GM23338 (cell line): ENCODE measurements at regions not wholly inside any gene's neighbourhood (a gene's known extent, or its start where the extent isn't known, plus 50 kb on each side); places are given as distances from the start of the nearest gene placed in this dataset.

Experiments
- ATAC-seq: fragments of 200-7000 bp; cut with Tn5 transposase; 3 replicates; pipeline ENCODE4 v1.9.1; 2020
- DNase-seq: peaks from one replicate; pipeline ENCODE4 v3.0.0-alpha.2; 2015; ENCODE audit warnings: low spot score
- H2AFZ ChIP-seq: fragments of 200-600 bp; sonication (generic); 2 replicates; pipeline ENCODE4 v1.8.0; 2016; ENCODE audit warnings: antibody characterized with exemption, mild to moderate bottlenecking, moderate library complexity
- H3F3A ChIP-seq: fragments of 200-600 bp; sonication (generic); replicated peaks from 2 replicates; pipeline ENCODE4 v1.8.0; 2017; ENCODE audit warnings: antibody characterized with exemption, mixed run types, low read depth
- H3K27ac ChIP-seq: fragments of 200-600 bp; sonication (generic); 2 replicates; pipeline ENCODE4 v1.6.1; 2016; ENCODE audit warnings: low read depth
- H3K27me3 ChIP-seq: fragments of 200-600 bp; sonication (generic); 2 replicates; pipeline ENCODE4 v1.8.0; 2016; ENCODE audit warnings: mild to moderate bottlenecking, mixed run types, moderate library complexity; ENCODE audit not compliant: insufficient read depth
- H3K36me3 ChIP-seq: fragments of 200-600 bp; sonication (generic); 2 replicates; pipeline ENCODE4 v1.8.0; 2016; ENCODE audit warnings: mild to moderate bottlenecking; ENCODE audit not compliant: insufficient read depth
- H3K4me1 ChIP-seq: fragments of 200-600 bp; sonication (generic); 2 replicates; pipeline ENCODE4 v1.8.0; 2016; ENCODE audit warnings: mild to moderate bottlenecking, moderate library complexity; ENCODE audit not compliant: insufficient read depth
- H3K4me2 ChIP-seq: fragments of 200-600 bp; sonication (generic); 2 replicates; pipeline ENCODE4 v1.7.1; 2017; ENCODE audit warnings: mixed run types
- H3K4me3 ChIP-seq: fragments of 200-600 bp; sonication (generic); 2 replicates; pipeline ENCODE4 v1.6.1; 2016; ENCODE audit warnings: mixed run types
- H3K79me2 ChIP-seq: fragments of 200-600 bp; sonication (generic); replicated peaks from 2 replicates; pipeline ENCODE4 v1.8.0; 2017; ENCODE audit warnings: mild to moderate bottlenecking; ENCODE audit not compliant: insufficient read depth
- H3K9me2 ChIP-seq: fragments of 200-600 bp; sonication (generic); 2 replicates; pipeline ENCODE4 v1.8.0; 2017; ENCODE audit not compliant: insufficient read depth
- H4K20me1 ChIP-seq: fragments of 200-600 bp; sonication (generic); replicated peaks from 2 replicates; pipeline ENCODE4 v1.8.0; 2017; ENCODE audit warnings: mild to moderate bottlenecking; ENCODE audit not compliant: insufficient read depth
- H3K27ac Mint-ChIP-seq: 2 replicates; pipeline ENCODE4 v1.8.0; 2020; ENCODE audit warnings: inconsistent platforms, mild to moderate bottlenecking, moderate library complexity, mixed read lengths
- H3K27me3 Mint-ChIP-seq: 3 replicates; pipeline ENCODE4 v1.8.0; 2022; ENCODE audit warnings: low read depth, mild to moderate bottlenecking, moderate library complexity, mixed read lengths, inconsistent platforms; ENCODE audit not compliant: insufficient read depth, poor library complexity
- H3K36me3 Mint-ChIP-seq: 3 replicates; pipeline ENCODE4 v1.8.0; 2021; ENCODE audit warnings: low read depth, mild to moderate bottlenecking, inconsistent platforms, moderate library complexity, mixed read lengths
- H3K4me1 Mint-ChIP-seq: 3 replicates; pipeline ENCODE4 v1.8.0; 2020; ENCODE audit warnings: mild to moderate bottlenecking, inconsistent platforms, mixed read lengths
- H3K4me3 Mint-ChIP-seq: 3 replicates; pipeline ENCODE4 v1.8.0; 2021; ENCODE audit warnings: moderate library complexity, mild to moderate bottlenecking, inconsistent platforms, mixed read lengths
- H3K9me3 Mint-ChIP-seq: 3 replicates; pipeline ENCODE4 v1.8.0; 2020; ENCODE audit warnings: moderate library complexity, mild to moderate bottlenecking, inconsistent platforms, mixed read lengths
- CREB1 ChIP-seq: fragments of 250-450 bp; sonication (Bioruptor Pico); IDR thresholded peaks from 2 replicates; pipeline ENCODE4 v1.5.0; 2020; ENCODE audit warnings: low read depth, mild to moderate bottlenecking, moderate library complexity
- ETS1 ChIP-seq: IDR thresholded peaks from 2 replicates; pipeline ENCODE4 v1.6.1; 2016; ENCODE audit warnings: antibody characterized with exemption
- EZH2 ChIP-seq: fragments of 200-600 bp; sonication (generic); IDR thresholded peaks from one replicate; pipeline ENCODE4 v1.8.0; 2017; ENCODE audit warnings: antibody characterized with exemption, mild to moderate bottlenecking, low read depth; ENCODE audit not compliant: unreplicated experiment
- EZH2phosphoT487 ChIP-seq: fragments of 200-600 bp; sonication (generic); IDR thresholded peaks from one replicate; pipeline ENCODE4 v1.8.1; 2018; ENCODE audit warnings: antibody characterized with exemption; ENCODE audit not compliant: unreplicated experiment
- JUNB ChIP-seq: IDR thresholded peaks from one replicate; pipeline ENCODE4 v1.6.1; 2016; ENCODE audit warnings: antibody characterized with exemption; ENCODE audit not compliant: unreplicated experiment
- NANOG ChIP-seq: IDR thresholded peaks from 2 replicates; pipeline ENCODE4 v1.6.1; 2016; ENCODE audit warnings: antibody characterized with exemption, borderline replicate concordance
- POLR2AphosphoS5 ChIP-seq: IDR thresholded peaks from 2 replicates; pipeline ENCODE4 v1.6.1; 2016; ENCODE audit warnings: antibody characterized with exemption, low read depth
- STAT1 ChIP-seq: IDR thresholded peaks from one replicate; pipeline ENCODE4 v1.6.1; 2016; ENCODE audit warnings: antibody characterized with exemption; ENCODE audit not compliant: unreplicated experiment
- ZNF114 ChIP-seq: fragments of 250-450 bp; sonication (Bioruptor Pico); IDR thresholded peaks from 2 replicates; pipeline ENCODE4 v1.5.0; 2020; ENCODE audit warnings: mild to moderate bottlenecking, moderate library complexity
- ZNF331 ChIP-seq: fragments of 250-450 bp; sonication (Bioruptor Pico); IDR thresholded peaks from 2 replicates; pipeline ENCODE4 v1.5.0; 2020; ENCODE audit warnings: low read depth, mild to moderate bottlenecking, moderate library complexity
- ZNF462 ChIP-seq: fragments of 250-450 bp; sonication (Bioruptor Pico); IDR thresholded peaks from 2 replicates; pipeline ENCODE4 v1.5.0; 2020; ENCODE audit warnings: mild to moderate bottlenecking, moderate library complexity
- TF ChIP-seq, protein P1 (sequence below), 2 experiments: fragments of 200-600 bp in 1 of 2; sonication (generic) in 1 of 2; conservative IDR thresholded peaks; 2 replicates each; pipeline versions ENCODE4 v1.5.1 to v1.6.1; 2016 to 2017; ENCODE audit warnings: antibody characterized with exemption in 2 of 2, low read depth in 2 of 2, mild to moderate bottlenecking in 2 of 2, moderate library complexity in 1 of 2
- TF ChIP-seq, protein P2 (sequence below): IDR thresholded peaks from one replicate; pipeline ENCODE4 v1.6.1; 2018; ENCODE audit warnings: antibody characterized with exemption; ENCODE audit not compliant: unreplicated experiment

GRCh38 chr1:238681021-238681420, 705.3 kb upstream of the CHRM3 start:
- no peaks in the 10 kb centered on the region for H3K9me2 ChIP-seq
- H3K79me2 ChIP-seq = no peaks in the 10 kb centered on the region
- no peak overlapping the region for H3K27ac ChIP-seq
- H3K4me3 Mint-ChIP-seq = no peak overlapping the region
- no peak overlapping the region for H3K4me2 ChIP-seq
- no peaks in the 10 kb centered on the region for H3K36me3 Mint-ChIP-seq
- peaks cover 8% of the 10 kb centered on the region; the same call in 2 of the 3 replicates for H3K9me3 Mint-ChIP-seq
- ATAC-seq (no peak), DNase-seq (no peak)
- no peaks in the 10 kb centered on the region for H4K20me1 ChIP-seq
- H3F3A ChIP-seq = no peaks in the 10 kb centered on the region
- no peaks in the 10 kb centered on the region for H3K4me1 ChIP-seq
- TF ChIP-seq ETS1 (no peak), EZH2phosphoT487 (no peak), EZH2 (no peak), CREB1 (no peak), ZNF331 (no peak), POLR2AphosphoS5 (no peak), NANOG (no peak), STAT1 (no peak), ZNF114 (no peak), ZNF462 (CRISPR knock-in tag) (no peak), JUNB (no peak)
- TF ChIP-seq, protein P1, sequence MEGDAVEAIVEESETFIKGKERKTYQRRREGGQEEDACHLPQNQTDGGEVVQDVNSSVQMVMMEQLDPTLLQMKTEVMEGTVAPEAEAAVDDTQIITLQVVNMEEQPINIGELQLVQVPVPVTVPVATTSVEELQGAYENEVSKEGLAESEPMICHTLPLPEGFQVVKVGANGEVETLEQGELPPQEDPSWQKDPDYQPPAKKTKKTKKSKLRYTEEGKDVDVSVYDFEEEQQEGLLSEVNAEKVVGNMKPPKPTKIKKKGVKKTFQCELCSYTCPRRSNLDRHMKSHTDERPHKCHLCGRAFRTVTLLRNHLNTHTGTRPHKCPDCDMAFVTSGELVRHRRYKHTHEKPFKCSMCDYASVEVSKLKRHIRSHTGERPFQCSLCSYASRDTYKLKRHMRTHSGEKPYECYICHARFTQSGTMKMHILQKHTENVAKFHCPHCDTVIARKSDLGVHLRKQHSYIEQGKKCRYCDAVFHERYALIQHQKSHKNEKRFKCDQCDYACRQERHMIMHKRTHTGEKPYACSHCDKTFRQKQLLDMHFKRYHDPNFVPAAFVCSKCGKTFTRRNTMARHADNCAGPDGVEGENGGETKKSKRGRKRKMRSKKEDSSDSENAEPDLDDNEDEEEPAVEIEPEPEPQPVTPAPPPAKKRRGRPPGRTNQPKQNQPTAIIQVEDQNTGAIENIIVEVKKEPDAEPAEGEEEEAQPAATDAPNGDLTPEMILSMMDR (conservative IDR thresholded peaks at IDR 0.05; ENCODE audit: low read depth in 2 of 2) = no peak
- TF ChIP-seq, protein P2, sequence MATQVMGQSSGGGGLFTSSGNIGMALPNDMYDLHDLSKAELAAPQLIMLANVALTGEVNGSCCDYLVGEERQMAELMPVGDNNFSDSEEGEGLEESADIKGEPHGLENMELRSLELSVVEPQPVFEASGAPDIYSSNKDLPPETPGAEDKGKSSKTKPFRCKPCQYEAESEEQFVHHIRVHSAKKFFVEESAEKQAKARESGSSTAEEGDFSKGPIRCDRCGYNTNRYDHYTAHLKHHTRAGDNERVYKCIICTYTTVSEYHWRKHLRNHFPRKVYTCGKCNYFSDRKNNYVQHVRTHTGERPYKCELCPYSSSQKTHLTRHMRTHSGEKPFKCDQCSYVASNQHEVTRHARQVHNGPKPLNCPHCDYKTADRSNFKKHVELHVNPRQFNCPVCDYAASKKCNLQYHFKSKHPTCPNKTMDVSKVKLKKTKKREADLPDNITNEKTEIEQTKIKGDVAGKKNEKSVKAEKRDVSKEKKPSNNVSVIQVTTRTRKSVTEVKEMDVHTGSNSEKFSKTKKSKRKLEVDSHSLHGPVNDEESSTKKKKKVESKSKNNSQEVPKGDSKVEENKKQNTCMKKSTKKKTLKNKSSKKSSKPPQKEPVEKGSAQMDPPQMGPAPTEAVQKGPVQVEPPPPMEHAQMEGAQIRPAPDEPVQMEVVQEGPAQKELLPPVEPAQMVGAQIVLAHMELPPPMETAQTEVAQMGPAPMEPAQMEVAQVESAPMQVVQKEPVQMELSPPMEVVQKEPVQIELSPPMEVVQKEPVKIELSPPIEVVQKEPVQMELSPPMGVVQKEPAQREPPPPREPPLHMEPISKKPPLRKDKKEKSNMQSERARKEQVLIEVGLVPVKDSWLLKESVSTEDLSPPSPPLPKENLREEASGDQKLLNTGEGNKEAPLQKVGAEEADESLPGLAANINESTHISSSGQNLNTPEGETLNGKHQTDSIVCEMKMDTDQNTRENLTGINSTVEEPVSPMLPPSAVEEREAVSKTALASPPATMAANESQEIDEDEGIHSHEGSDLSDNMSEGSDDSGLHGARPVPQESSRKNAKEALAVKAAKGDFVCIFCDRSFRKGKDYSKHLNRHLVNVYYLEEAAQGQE = no peak
- no peaks in the 10 kb centered on the region for H3K36me3 ChIP-seq
- H3K27me3 ChIP-seq = no peaks in the 10 kb centered on the region
- no peak overlapping the region for H3K4me3 ChIP-seq
- no peaks in the 10 kb centered on the region for H3K27me3 Mint-ChIP-seq
- H2AFZ ChIP-seq = no peak overlapping the region; the same call in 1 of the 2 replicates
- no peak overlapping the region for H3K27ac Mint-ChIP-seq
- no peaks in the 10 kb centered on the region for H3K4me1 Mint-ChIP-seq
